ENCODE measurements at regions not wholly inside any gene's neighbourhood (a gene's known extent, or its start where the extent isn't known, plus 50 kb on each side); places are given as distances from the start of the nearest gene placed in this dataset.
"Not testable (repeated sequence)": the region's sequence is repeated elsewhere in the genome, so short reads cannot be mapped to it uniquely, and the experiment has no call there.

- not testable (repeated sequence) for DNase-seq (ENCODE audit: low read depth); H3K4me3 ChIP-seq (ENCODE audit: low read depth, low read length)
These were observed 99.2 kb downstream of the ZNF100 start for GRCh38 chr19:21668072-21668773.

GRCh38 chr19:21655540-21656126 is 111.7 kb downstream of the ZNF100 start:
- TF ChIP-seq CTCF (IDR thresholded peaks at IDR 0.05; ENCODE audit: insufficient read depth, low read depth, low read length) = no peak
- no peak for DNase-seq (ENCODE audit: low read depth)
- no peak overlapping the region for H3K4me3 ChIP-seq (ENCODE audit: low read depth, low read length)

GRCh38 chr19:21651478-21651877 is 115.9 kb downstream of the ZNF100 start:
- not testable (repeated sequence) for H3K4me3 ChIP-seq (ENCODE audit: low read depth, low read length); DNase-seq (ENCODE audit: low read depth)

- H3K4me3 ChIP-seq (ENCODE audit: low read depth, low read length) = no peak overlapping the region
- TF ChIP-seq CTCF (IDR thresholded peaks at IDR 0.05; ENCODE audit: insufficient read depth, low read depth, low read length) = no peak
- no peak for DNase-seq (ENCODE audit: low read depth)
These were observed 128.6 kb downstream of the ZNF100 start for GRCh38 chr19:21638776-21639175.

- TF ChIP-seq CTCF (IDR thresholded peaks at IDR 0.05; ENCODE audit: insufficient read depth, low read depth, low read length) = no peak
- H3K4me3 ChIP-seq (ENCODE audit: low read depth, low read length) = no peak overlapping the region
- DNase-seq (ENCODE audit: low read depth) = no peak
These were observed 121.7 kb downstream of the ZNF429 start for GRCh38 chr19:21626924-21627697.

GRCh38 chr19:21626091-21626490 is 120.7 kb downstream of the ZNF429 start:
- no peak for TF ChIP-seq CTCF (IDR thresholded peaks at IDR 0.05; ENCODE audit: insufficient read depth, low read depth, low read length)
- DNase-seq (ENCODE audit: low read depth) = no peak

GRCh38 chr19:21622920-21623319 is 117.5 kb downstream of the ZNF429 start:
- no peak overlapping the region for H3K4me3 ChIP-seq (ENCODE audit: low read depth, low read length)
- DNase-seq (ENCODE audit: low read depth) = no peak
- TF ChIP-seq CTCF (IDR thresholded peaks at IDR 0.05; ENCODE audit: insufficient read depth, low read depth, low read length) = no peak

More at GRCh38 chr19:21626091-21626490, 120.7 kb downstream of the ZNF429 start:
- H3K4me3 ChIP-seq (ENCODE audit: low read depth, low read length) = no peak overlapping the region

Data from fibroblast of villous mesenchyme (primary cell).